Left cardiac atrium (tissue), 4 donors: ENCODE measurements at regions not wholly inside any gene's neighbourhood (a gene's known extent, or its start where the extent isn't known, plus 50 kb on each side); places are given as distances from the start of the nearest gene placed in this dataset.

Source experiments
- ATAC-seq, 2 donors: fragments of 200-7000 bp; cut with Tn5 transposase; one replicate each; pipeline ENCODE4 v1.9.1; 2020; ENCODE audit warnings: mild to moderate bottlenecking in 2 of 2, moderate library complexity in 2 of 2
- DNase-seq: peaks from one replicate; pipeline ENCODE4 v3.0.0-alpha.2; 2020
- intact Hi-C, 2 donors: fragments of 100-400 bp; cut with DNase I; formaldehyde crosslinking; loops; one replicate each; pipeline versions ENCODE4 v1.14.1 to v1.15.1; 2022 to 2023
- donor health status: DM: no; HTN: yes; CAD: no.
- donor health status: DM: no; HTN: yes; CAD: no; lungs with severe emphysema.
- donor health status: DM: yes; HTN: yes; CAD: no.
- donor health status: Dilated cardiomyopathy.

GRCh38 chr2:65708086-65708485 is 275.7 kb upstream of the SPRED2 start:
- ATAC-seq: no peak
- intact Hi-C loops: no loop called here
- no peak for DNase-seq

GRCh38 chr2:65706411-65706810 is 274.0 kb upstream of the SPRED2 start:
- ATAC-seq (no peak), DNase-seq (no peak)
- intact Hi-C loops: no loop called here

GRCh38 chr2:65701191-65701590 is 268.8 kb upstream of the SPRED2 start:
- DNase-seq (no peak), ATAC-seq (no peak)
- intact Hi-C loops: no loop called here

- ATAC-seq (no peak), DNase-seq (no peak)
- intact Hi-C loops: no loop called here
Observed at GRCh38 chr2:65700720-65701119, 268.3 kb upstream of the SPRED2 start.

GRCh38 chr2:65700004-65700651 is 267.7 kb upstream of the SPRED2 start:
- ATAC-seq (no peak), DNase-seq (no peak)
- intact Hi-C loops: no loop called here

- no peak for ATAC-seq
- intact Hi-C loops: no loop called here
- no peak for DNase-seq
Observed at GRCh38 chr2:65691816-65692215, 259.4 kb upstream of the SPRED2 start.

- no peak for ATAC-seq
- intact Hi-C loops: no loop called here
- DNase-seq: no peak
Observed at GRCh38 chr2:65688141-65688886, 255.9 kb upstream of the SPRED2 start.

- no peak for ATAC-seq
- intact Hi-C loops: no loop called here
- no peak for DNase-seq
Observed at GRCh38 chr2:65687614-65688013, 255.2 kb upstream of the SPRED2 start.

GRCh38 chr2:65686928-65687521 is 254.6 kb upstream of the SPRED2 start:
- no peak for DNase-seq
- intact Hi-C loops: no loop called here
- ATAC-seq: no peak

GRCh38 chr2:65681503-65681902 is 249.1 kb upstream of the SPRED2 start:
- intact Hi-C loops: no loop called here
- ATAC-seq: no peak
- no peak for DNase-seq

GRCh38 chr2:65678779-65679391 is 246.5 kb upstream of the SPRED2 start:
- intact Hi-C loops: no loop called here
- DNase-seq (no peak), ATAC-seq (no peak)

- no peak for ATAC-seq
- no peak for DNase-seq
- intact Hi-C loops: no loop called here
Observed at GRCh38 chr2:65675350-65675749, 243.0 kb upstream of the SPRED2 start.

GRCh38 chr2:65671670-65672242 is 239.4 kb upstream of the SPRED2 start:
- DNase-seq: no peak
- ATAC-seq: no peak
- intact Hi-C loops: no loop called here

GRCh38 chr2:65669574-65669973 is 237.2 kb upstream of the SPRED2 start:
- ATAC-seq: no peak
- intact Hi-C loops: no loop called here
- no peak for DNase-seq

GRCh38 chr2:65668744-65669143 is 236.3 kb upstream of the SPRED2 start:
- DNase-seq (no peak), ATAC-seq (no peak)
- intact Hi-C loops: no loop called here

- intact Hi-C loops: no loop called here
- ATAC-seq: no peak
- DNase-seq: no peak
Observed at GRCh38 chr2:65666156-65666725, 233.8 kb upstream of the SPRED2 start.

GRCh38 chr2:65664931-65665330 is 232.5 kb upstream of the SPRED2 start:
- ATAC-seq (no peak), DNase-seq (no peak)
- intact Hi-C loops: no loop called here

GRCh38 chr2:65663831-65664407 is 231.5 kb upstream of the SPRED2 start:
- DNase-seq (no peak), ATAC-seq (no peak)

GRCh38 chr2:65662654-65663432 is 230.4 kb upstream of the SPRED2 start:
- intact Hi-C loops: no loop called here

More at GRCh38 chr2:65663831-65664407, 231.5 kb upstream of the SPRED2 start:
- intact Hi-C loops: no loop called here

More at GRCh38 chr2:65662654-65663432, 230.4 kb upstream of the SPRED2 start:
- DNase-seq (no peak), ATAC-seq (peak in 1 of 2 donors; percentile 67)
